Caco-2 (cell line): ENCODE measurements at regions not wholly inside any gene's neighbourhood (a gene's known extent, or its start where the extent isn't known, plus 50 kb on each side); places are given as distances from the start of the nearest gene placed in this dataset.

Experiments used
- BruUV-seq: library from RNA; stranded (reverse); fragments of 400-500 nt; replicated peaks from 2 replicates; lab custom pipeline; 2021; lab: Mats Ljungman, UMichigan
- CTCF ChIA-PET: fragments of 300-600 bp; sonication (Branson Sonifier 250); formaldehyde crosslinking; loops from one replicate; lab custom pipeline; 2022; ENCODE audit warnings: antibody characterized with exemption; lab: Charles Lee
- POLR2A ChIA-PET: fragments of 300-600 bp; sonication (Branson Sonifier 250); formaldehyde crosslinking; loops from one replicate; lab custom pipeline; 2022; ENCODE audit warnings: antibody characterized with exemption; lab: Charles Lee
- DNase-seq, 2 experiments: peaks; one replicate each; pipeline versions ENCODE4 v3.0.0 to v3.0.0-alpha.2; 2020 to 2022
- H3K27me3 ChIP-seq: replicated peaks from 2 replicates; pipeline ENCODE4 v1.6.0; 2011; ENCODE audit warnings: low read length; ENCODE audit not compliant: control insufficient read depth, insufficient read depth
- H3K36me3 ChIP-seq: 2 replicates; pipeline ENCODE4 v1.5.1; 2011; ENCODE audit warnings: low read length; ENCODE audit not compliant: control insufficient read depth, insufficient read depth
- H3K4me1 ChIP-seq: fragments of 250-450 bp; sonication (Bioruptor Pico); 2 replicates; pipeline ENCODE4 v1.5.1; 2020; ENCODE audit warnings: mild to moderate bottlenecking
- H3K4me3 ChIP-seq: 2 replicates; pipeline ENCODE4 v1.5.1; 2011; ENCODE audit warnings: low read depth, mild to moderate bottlenecking, control low read depth, low read length
- H3K9me3 ChIP-seq: fragments of 250-450 bp; sonication (Bioruptor Pico); 2 replicates; pipeline ENCODE4 v1.5.1; 2020; ENCODE audit warnings: mild to moderate bottlenecking, moderate library complexity
- H3K27ac Mint-ChIP-seq: one replicate; pipeline ENCODE4 v1.8.0; 2022; ENCODE audit warnings: mixed read lengths; ENCODE audit not compliant: unreplicated experiment
- H3K27me3 Mint-ChIP-seq: one replicate; pipeline ENCODE4 v1.8.0; 2022; ENCODE audit warnings: mixed read lengths; ENCODE audit not compliant: insufficient read depth, unreplicated experiment
- H3K36me3 Mint-ChIP-seq: one replicate; pipeline ENCODE4 v1.8.0; 2022; ENCODE audit warnings: mild to moderate bottlenecking, mixed read lengths; ENCODE audit not compliant: insufficient read depth, unreplicated experiment
- H3K4me1 Mint-ChIP-seq: one replicate; pipeline ENCODE4 v1.8.0; 2022; ENCODE audit warnings: low read depth, mixed read lengths; ENCODE audit not compliant: unreplicated experiment
- H3K4me3 Mint-ChIP-seq: one replicate; pipeline ENCODE4 v1.8.0; 2022; ENCODE audit warnings: mild to moderate bottlenecking, moderate library complexity, mixed read lengths; ENCODE audit not compliant: unreplicated experiment
- H3K9me3 Mint-ChIP-seq: one replicate; pipeline ENCODE4 v1.8.0; 2022; ENCODE audit warnings: mixed read lengths; ENCODE audit not compliant: unreplicated experiment
- intact Hi-C: fragments of 100-400 bp; cut with micrococcal nuclease; formaldehyde crosslinking; loops from one replicate; pipeline ENCODE4 v1.10.0; 2022; ENCODE audit not compliant: unreplicated experiment
- TF ChIP-seq, protein P1 (sequence below), 2 experiments: fragments of 200-600 bp in 1 of 2; IDR thresholded peaks; 1 replicate in 1 of 2; 2 replicates in 1 of 2; pipeline versions ENCODE4 v1.5.1 to v1.8.0; 2011 to 2022; ENCODE audit warnings: antibody characterized with exemption in 1 of 2, control low read depth in 1 of 2, inconsistent platforms in 1 of 2, low read depth in 1 of 2, low read length in 1 of 2, mild to moderate bottlenecking in 1 of 2, moderate library complexity in 1 of 2; ENCODE audit not compliant: insufficient read depth in 1 of 2, severe bottlenecking in 1 of 2, unreplicated experiment in 1 of 2

GRCh38 chr9:110121170-110121569 is 86.8 kb downstream of the C9orf152 start:
- TF ChIP-seq, protein P1, sequence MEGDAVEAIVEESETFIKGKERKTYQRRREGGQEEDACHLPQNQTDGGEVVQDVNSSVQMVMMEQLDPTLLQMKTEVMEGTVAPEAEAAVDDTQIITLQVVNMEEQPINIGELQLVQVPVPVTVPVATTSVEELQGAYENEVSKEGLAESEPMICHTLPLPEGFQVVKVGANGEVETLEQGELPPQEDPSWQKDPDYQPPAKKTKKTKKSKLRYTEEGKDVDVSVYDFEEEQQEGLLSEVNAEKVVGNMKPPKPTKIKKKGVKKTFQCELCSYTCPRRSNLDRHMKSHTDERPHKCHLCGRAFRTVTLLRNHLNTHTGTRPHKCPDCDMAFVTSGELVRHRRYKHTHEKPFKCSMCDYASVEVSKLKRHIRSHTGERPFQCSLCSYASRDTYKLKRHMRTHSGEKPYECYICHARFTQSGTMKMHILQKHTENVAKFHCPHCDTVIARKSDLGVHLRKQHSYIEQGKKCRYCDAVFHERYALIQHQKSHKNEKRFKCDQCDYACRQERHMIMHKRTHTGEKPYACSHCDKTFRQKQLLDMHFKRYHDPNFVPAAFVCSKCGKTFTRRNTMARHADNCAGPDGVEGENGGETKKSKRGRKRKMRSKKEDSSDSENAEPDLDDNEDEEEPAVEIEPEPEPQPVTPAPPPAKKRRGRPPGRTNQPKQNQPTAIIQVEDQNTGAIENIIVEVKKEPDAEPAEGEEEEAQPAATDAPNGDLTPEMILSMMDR (IDR thresholded peaks at IDR 0.05; ENCODE audit: insufficient read depth in 1 of 2, low read depth in 1 of 2, low read length in 1 of 2, severe bottlenecking in 1 of 2, unreplicated experiment in 1 of 2) = no peak
- no peak for DNase-seq
- BruUV-seq = no TSS peak
- H3K27me3 ChIP-seq = no peaks in the 10 kb centered on the region
- no peak overlapping the region for H3K4me3 Mint-ChIP-seq
- intact Hi-C loops = no loop called here
- H3K36me3 ChIP-seq = no peaks in the 10 kb centered on the region
- peaks cover 44% of the 10 kb centered on the region for H3K4me1 Mint-ChIP-seq
- H3K27ac Mint-ChIP-seq = peak overlapping the region; percentile 97
- POLR2A ChIA-PET = no interaction called here
- peaks cover 27% of the 10 kb centered on the region for H3K36me3 Mint-ChIP-seq
- CTCF ChIA-PET = no interaction called here
- H3K9me3 Mint-ChIP-seq = no peaks in the 10 kb centered on the region
- peaks cover 65% of the 10 kb centered on the region for H3K4me1 ChIP-seq
- H3K27me3 Mint-ChIP-seq = no peaks in the 10 kb centered on the region
- H3K9me3 ChIP-seq = no peaks in the 10 kb centered on the region
- H3K4me3 ChIP-seq = no peak overlapping the region

GRCh38 chr9:110123341-110124095 is 84.4 kb downstream of the C9orf152 start:
- H3K4me1 Mint-ChIP-seq = peaks cover 32% of the 10 kb centered on the region
- no peak overlapping the region for H3K4me3 ChIP-seq
- POLR2A ChIA-PET = interaction anchor here (0.6 kb wide), 1 partner anchor 20 kb away, joined by 6 read pairs; no protein-coding TSS in a partner anchor
- no peaks in the 10 kb centered on the region for H3K9me3 Mint-ChIP-seq
- TF ChIP-seq, protein P1 (IDR thresholded peaks at IDR 0.05; ENCODE audit: insufficient read depth in 1 of 2, low read depth in 1 of 2, low read length in 1 of 2, severe bottlenecking in 1 of 2, unreplicated experiment in 1 of 2) = no peak
- no peaks in the 10 kb centered on the region for H3K36me3 ChIP-seq
- H3K9me3 ChIP-seq = no peaks in the 10 kb centered on the region
- H3K27ac Mint-ChIP-seq = peak overlapping the region; percentile 97
- no peak for DNase-seq
- H3K4me3 Mint-ChIP-seq = peak overlapping the region; percentile 20
- H3K4me1 ChIP-seq = peaks cover 44% of the 10 kb centered on the region
- H3K36me3 Mint-ChIP-seq = peaks cover 51% of the 10 kb centered on the region
- intact Hi-C loops = no loop called here
- H3K27me3 Mint-ChIP-seq = no peaks in the 10 kb centered on the region
- no TSS peak for BruUV-seq
- CTCF ChIA-PET = no interaction called here
- no peaks in the 10 kb centered on the region for H3K27me3 ChIP-seq

DNA sequence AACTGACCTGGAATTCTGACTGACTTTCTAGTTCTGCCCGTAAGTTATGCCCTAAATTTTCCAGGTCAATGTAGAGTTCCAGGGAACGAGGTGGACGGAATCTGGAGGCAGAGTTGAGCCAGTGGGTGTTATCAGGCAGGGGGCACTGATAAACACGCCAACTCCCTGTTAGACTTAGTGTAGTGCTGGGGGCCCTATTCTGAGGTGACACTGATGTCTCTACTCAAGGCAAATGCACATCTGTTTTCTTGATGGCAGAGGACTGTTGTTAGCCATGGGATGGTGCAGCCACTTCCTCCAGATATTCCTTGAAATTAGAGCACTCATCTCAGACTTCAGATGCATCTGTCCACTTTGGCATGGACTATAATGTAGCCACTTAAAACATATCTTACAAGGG is 83.5 kb downstream of the C9orf152 start:
- no peaks in the 10 kb centered on the region for H3K9me3 ChIP-seq
- H3K4me1 Mint-ChIP-seq = peaks cover 39% of the 10 kb centered on the region
- H3K4me3 ChIP-seq = no peak overlapping the region
- DNase-seq = no peak
- H3K27ac Mint-ChIP-seq = peak overlapping the region; percentile 97
- intact Hi-C loops = no loop called here
- H3K4me3 Mint-ChIP-seq = peak overlapping the region; percentile 90
- no peaks in the 10 kb centered on the region for H3K36me3 ChIP-seq
- no peaks in the 10 kb centered on the region for H3K9me3 Mint-ChIP-seq
- BruUV-seq = no TSS peak
- CTCF ChIA-PET = interaction anchor here (1.1 kb wide), 1 partner anchor 34 kb away, joined by 3 read pairs; no protein-coding TSS in a partner anchor
- POLR2A ChIA-PET = interaction anchor here (0.6 to 4.2 kb wide), 9 partner anchors 8 to 36 kb away, joined by 3 to 81 read pairs (median 6); no protein-coding TSS in a partner anchor
- H3K36me3 Mint-ChIP-seq = peaks cover 60% of the 10 kb centered on the region
- peaks cover 45% of the 10 kb centered on the region for H3K4me1 ChIP-seq
- H3K27me3 Mint-ChIP-seq = no peaks in the 10 kb centered on the region
- TF ChIP-seq, protein P1 (IDR thresholded peaks at IDR 0.05; ENCODE audit: insufficient read depth in 1 of 2, low read depth in 1 of 2, low read length in 1 of 2, severe bottlenecking in 1 of 2, unreplicated experiment in 1 of 2) = no peak
- H3K27me3 ChIP-seq = no peaks in the 10 kb centered on the region
